Body of pancreas (tissue), 4 donors: ENCODE measurements at regions not wholly inside any gene's neighbourhood (a gene's known extent, or its start where the extent isn't known, plus 50 kb on each side); places are given as distances from the start of the nearest gene placed in this dataset.
A peak's percentile ranks its signal among the peaks of the same experiment; 100 is the strongest.

Experiments
- ATAC-seq: fragments of 150-250 bp; one replicate; pipeline ENCODE4 v1.9.1; 2016
- DNase-seq, 4 donors: peaks; one replicate each; pipeline ENCODE4 v3.0.0-alpha.2; 2019
- H3K27ac ChIP-seq, 4 donors: fragments of 200-600 bp; sonication (generic); 1 replicate in 3 of 4; 2 replicates in 1 of 4; pipeline versions ENCODE4 v1.5.1 to v1.6.1; 2016 to 2019; ENCODE audit warnings: mild to moderate bottlenecking in 1 of 4, mixed read lengths in 1 of 4, moderate library complexity in 1 of 4
- H3K27me3 ChIP-seq, 2 donors: fragments of 200-600 bp; sonication (generic); one replicate each; pipeline ENCODE4 v1.6.0; 2016; ENCODE audit warnings: mild to moderate bottlenecking in 1 of 2
- H3K36me3 ChIP-seq, 2 donors: fragments of 200-600 bp; sonication (generic); replicated peaks in 1 of 2; 2 replicates each; pipeline ENCODE4 v1.5.1; 2016; ENCODE audit warnings: low read depth in 2 of 2; ENCODE audit not compliant: insufficient read depth in 1 of 2
- H3K4me1 ChIP-seq: fragments of 200-600 bp; sonication (generic); one replicate; pipeline ENCODE4 v1.6.0; 2016
- H3K4me3 ChIP-seq, 2 donors: fragments of 200-600 bp; sonication (generic); 1 replicate in 1 of 2; 2 replicates in 1 of 2; pipeline ENCODE4 v1.5.1; 2016 to 2019
- H3K9me3 ChIP-seq, 3 donors: fragments of 200-600 bp; sonication (generic); 1 replicate in 2 of 3; 2 replicates in 1 of 3; pipeline ENCODE4 v1.5.1; 2016
- CTCF ChIP-seq, 7 experiments: fragments of 450-650 bp in 4 of 7; fragments of 200-600 bp in 3 of 7; sonication (generic) in 3 of 7; IDR thresholded peaks; one replicate each; pipeline ENCODE4 v1.5.1; 2016 to 2019; ENCODE audit warnings: antibody characterized with exemption in 7 of 7
- POLR2A ChIP-seq, 3 donors: fragments of 450-650 bp; IDR thresholded peaks; one replicate each; pipeline ENCODE4 v1.6.1; 2016; ENCODE audit warnings: antibody characterized with exemption in 3 of 3, mild to moderate bottlenecking in 2 of 3
- whole genome bisulfite sequencing, 2 donors: methylation state at CpG; one replicate each; pipeline ENCODE4 v1.1.5; 2017; 5-methylcytosine and 5-hydroxymethylcytosine counted together
- intact Hi-C: fragments of 100-400 bp; cut with DNase I; formaldehyde crosslinking; loops from one replicate; pipeline ENCODE4 v1.15.1; 2023

DNA sequence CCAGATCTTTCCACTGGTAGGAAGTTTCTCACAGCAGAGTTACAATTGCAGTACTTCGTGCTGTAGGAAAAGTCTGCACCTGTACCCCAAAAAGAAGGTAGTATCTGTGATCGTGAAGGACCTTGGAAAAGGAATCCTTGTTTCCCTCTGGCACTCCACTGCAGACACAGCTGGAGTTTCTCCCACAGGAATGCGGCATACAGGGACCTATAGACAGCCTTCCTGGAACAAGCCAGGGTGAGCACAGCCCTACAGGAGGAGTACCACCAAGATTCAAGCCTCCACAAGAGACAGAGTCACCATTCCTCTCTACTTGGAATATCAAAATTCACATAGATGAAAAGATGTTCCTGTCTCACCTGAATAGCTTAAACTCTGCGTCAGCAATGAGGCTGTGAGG, 372.4 kb downstream of the CMPK2 start:
- WGBS, 2 donors, result 46 to 62% methylated on average over 4 of the region's 4 CpGs
- Histone ChIP-seq H3K27me3 (no peaks in the 10 kb centered on the region), H3K4me3 (no peak overlapping the region), H3K27ac (no peak overlapping the region), H3K36me3 (no peaks in the 10 kb centered on the region), H3K9me3 (no peaks in the 10 kb centered on the region), H3K4me1 (peaks cover 21% of the 10 kb centered on the region)
- ATAC-seq (peak; percentile 27), DNase-seq (peak; percentile 15 to 42 (median 26))
- no peak for TF ChIP-seq CTCF (IDR thresholded peaks at IDR 0.05)
- intact Hi-C loops, result no loop called here

DNA sequence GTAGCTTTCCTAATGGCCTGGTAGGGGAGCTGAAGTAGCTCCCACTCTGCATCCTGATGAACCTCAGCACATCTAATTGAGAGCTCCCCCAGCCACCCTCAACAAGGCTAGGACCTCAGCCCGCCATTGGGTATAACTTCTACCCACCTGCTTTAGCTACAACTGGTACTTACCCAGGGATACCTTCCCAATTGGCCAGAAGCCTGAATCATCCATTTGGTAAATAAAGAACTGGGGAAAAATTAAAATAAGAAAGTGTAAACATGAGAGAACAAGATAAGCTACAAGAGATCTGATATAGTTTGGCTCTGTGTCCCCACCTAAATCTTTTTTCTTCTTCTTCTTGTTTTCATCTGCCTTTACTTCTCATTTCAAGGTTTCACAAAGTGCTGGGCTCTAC, 372.0 kb downstream of the CMPK2 start:
- no peak for DNase-seq
- Histone ChIP-seq H3K9me3 (no peaks in the 10 kb centered on the region), H3K4me1 (peaks cover 19% of the 10 kb centered on the region), H3K36me3 (no peaks in the 10 kb centered on the region), H3K27ac (no peak overlapping the region), H3K4me3 (no peak overlapping the region), H3K27me3 (no peaks in the 10 kb centered on the region)
- no peak for TF ChIP-seq POLR2A (IDR thresholded peaks at IDR 0.05)
- no peak for TF ChIP-seq CTCF (IDR thresholded peaks at IDR 0.05)
- no peak for ATAC-seq
- WGBS, 2 donors, result 36 to 61% methylated on average over 1 of the region's 1 CpG
- intact Hi-C loops, result no loop called here

DNA sequence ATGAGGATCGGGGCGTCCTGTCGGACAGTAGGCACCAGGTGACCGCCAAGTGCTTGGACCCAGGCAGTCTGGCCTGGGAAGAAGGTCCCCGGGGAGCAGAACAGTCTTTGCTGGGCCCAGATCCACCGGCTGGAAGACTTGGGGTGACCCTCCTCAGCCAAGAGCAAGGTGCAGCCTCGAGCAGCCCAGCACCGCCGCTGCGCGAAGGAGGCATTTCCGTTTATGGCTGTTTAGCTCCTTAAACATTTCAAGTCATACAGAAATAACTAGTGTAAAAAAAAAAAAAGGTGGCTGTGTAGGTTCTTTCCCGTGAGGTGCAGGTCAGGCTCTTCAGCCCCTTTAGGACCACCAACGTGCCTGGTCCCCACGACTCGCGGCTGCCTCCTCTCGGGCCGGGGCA, 370.2 kb downstream of the CMPK2 start:
- TF ChIP-seq POLR2A (IDR thresholded peaks at IDR 0.05), result no peak
- no peak for TF ChIP-seq CTCF (IDR thresholded peaks at IDR 0.05)
- ATAC-seq, result no peak
- intact Hi-C loops, result no loop called here

GRCh38 chr2:6496376-6496775, 369.3 kb downstream of the CMPK2 start:
- WGBS, 2 donors, result 95 to 96% methylated on average over 10 to 14 of the region's 14 CpGs
- Histone ChIP-seq H3K27ac (no peak overlapping the region), H3K4me3 (no peak overlapping the region), H3K4me1 (peaks cover 19% of the 10 kb centered on the region), H3K9me3 (no peaks in the 10 kb centered on the region), H3K27me3 (no peaks in the 10 kb centered on the region), H3K36me3 (no peaks in the 10 kb centered on the region)
- no peak for ATAC-seq
- DNase-seq, result no peak
- no peak for TF ChIP-seq POLR2A (IDR thresholded peaks at IDR 0.05)
- TF ChIP-seq CTCF (IDR thresholded peaks at IDR 0.05), result no peak
- intact Hi-C loops, result no loop called here

More for the DNA sequence above, 370.2 kb downstream of the CMPK2 start:
- 91 to 96% methylated on average over 19 of the region's 19 CpGs for WGBS, 2 donors
- Histone ChIP-seq H3K4me1 (peaks cover 19% of the 10 kb centered on the region), H3K4me3 (no peak overlapping the region), H3K9me3 (no peaks in the 10 kb centered on the region), H3K27ac (no peak overlapping the region), H3K27me3 (no peaks in the 10 kb centered on the region), H3K36me3 (no peaks in the 10 kb centered on the region)
- DNase-seq, result no peak

GRCh38 chr2:6497048-6497447, 368.7 kb downstream of the CMPK2 start:
- H3K4me1 ChIP-seq, result peaks cover 18% of the 10 kb centered on the region
- no peak overlapping the region for H3K4me3 ChIP-seq
- ATAC-seq, result no peak
- H3K9me3 ChIP-seq, result no peaks in the 10 kb centered on the region
- intact Hi-C loops, result no loop called here
- no peak overlapping the region for H3K27ac ChIP-seq
- H3K36me3 ChIP-seq, result no peaks in the 10 kb centered on the region
- H3K27me3 ChIP-seq, result no peaks in the 10 kb centered on the region
- TF ChIP-seq CTCF (IDR thresholded peaks at IDR 0.05) (no peak), POLR2A (IDR thresholded peaks at IDR 0.05) (no peak)
- 83 to 96% methylated on average over 1 of the region's 1 CpG for WGBS, 2 donors
- DNase-seq, result no peak
